PC-9 (cell line): ENCODE measurements at regions not wholly inside any gene's neighbourhood (a gene's known extent, or its start where the extent isn't known, plus 50 kb on each side); places are given as distances from the start of the nearest gene placed in this dataset.

Experiments
- BruUV-seq: library from RNA; stranded (reverse); fragments of 400-500 nt; replicated peaks from 2 replicates; lab custom pipeline; 2021; lab: Mats Ljungman, UMichigan
- CTCF ChIA-PET: fragments of 300-600 bp; sonication (Branson Sonifier 250); formaldehyde crosslinking; loops from one replicate; lab custom pipeline; 2022; ENCODE audit warnings: antibody characterized with exemption; lab: Charles Lee
- POLR2A ChIA-PET: fragments of 300-600 bp; sonication (Branson Sonifier 250); formaldehyde crosslinking; loops from one replicate; lab custom pipeline; 2022; ENCODE audit warnings: antibody characterized with exemption; ENCODE audit not compliant: unreplicated experiment; lab: Charles Lee
- DNase-seq, 2 experiments: peaks; one replicate each; pipeline versions ENCODE4 v3.0.0 to v3.0.0-alpha.2; 2015 to 2022; ENCODE audit warnings: mixed read lengths in 1 of 2
- H2AFZ ChIP-seq: fragments of 200-600 bp; sonication (generic); 2 replicates; pipeline ENCODE4 v1.8.1; 2017; ENCODE audit warnings: antibody characterized with exemption
- H3F3A ChIP-seq: fragments of 200-600 bp; sonication (generic); 2 replicates; pipeline ENCODE4 v1.8.1; 2017; ENCODE audit warnings: antibody characterized with exemption, mild to moderate bottlenecking, low read depth; ENCODE audit not compliant: insufficient read depth
- H3K27ac ChIP-seq: fragments of 200-600 bp; sonication (generic); 2 replicates; pipeline ENCODE4 v1.6.1; 2016; ENCODE audit warnings: mixed run types
- H3K27me3 ChIP-seq: fragments of 200-600 bp; sonication (generic); 2 replicates; pipeline ENCODE4 v1.6.1; 2016; ENCODE audit warnings: low read depth, mixed run types; ENCODE audit not compliant: insufficient read depth
- H3K36me3 ChIP-seq: fragments of 200-600 bp; sonication (generic); 2 replicates; pipeline ENCODE4 v1.6.1; 2016; ENCODE audit warnings: low read depth, mixed run types
- H3K4me1 ChIP-seq: fragments of 200-600 bp; sonication (generic); replicated peaks from 2 replicates; pipeline ENCODE4 v1.6.1; 2016; ENCODE audit warnings: mixed run types; ENCODE audit not compliant: insufficient read depth
- H3K4me2 ChIP-seq: fragments of 200-600 bp; sonication (generic); 2 replicates; pipeline ENCODE4 v1.6.1; 2017; ENCODE audit warnings: mixed run types
- H3K4me3 ChIP-seq: fragments of 200-600 bp; sonication (generic); 2 replicates; pipeline ENCODE4 v1.6.1; 2016; ENCODE audit warnings: mixed run types
- H3K79me2 ChIP-seq: fragments of 200-600 bp; sonication (generic); 2 replicates; pipeline ENCODE4 v1.6.1; 2017; ENCODE audit warnings: low read depth, mixed run types
- H3K9me2 ChIP-seq: fragments of 200-600 bp; sonication (generic); 2 replicates; pipeline ENCODE4 v1.8.1; 2017; ENCODE audit warnings: mild to moderate bottlenecking; ENCODE audit not compliant: insufficient read depth
- H3K9me3 ChIP-seq: fragments of 200-600 bp; sonication (generic); 2 replicates; pipeline ENCODE4 v1.8.1; 2016; ENCODE audit warnings: low read depth; ENCODE audit not compliant: insufficient read depth
- H4K20me1 ChIP-seq: fragments of 200-600 bp; sonication (generic); 2 replicates; pipeline ENCODE4 v1.8.1; 2017; ENCODE audit not compliant: insufficient read depth
- EZH2 ChIP-seq: fragments of 200-600 bp; sonication (generic); IDR thresholded peaks from 2 replicates; pipeline ENCODE4 v1.8.0; 2017; ENCODE audit warnings: antibody characterized with exemption, low read depth
- intact Hi-C: fragments of 100-400 bp; cut with micrococcal nuclease; formaldehyde crosslinking; loops from one replicate; pipeline ENCODE4 v1.10.0; 2022; ENCODE audit not compliant: unreplicated experiment
- TF ChIP-seq, protein P1 (sequence below): fragments of 200-600 bp; sonication (generic); conservative IDR thresholded peaks from 2 replicates; pipeline ENCODE4 v1.6.1; 2017; ENCODE audit warnings: mixed run types, antibody characterized with exemption, mild to moderate bottlenecking, moderate library complexity

DNA sequence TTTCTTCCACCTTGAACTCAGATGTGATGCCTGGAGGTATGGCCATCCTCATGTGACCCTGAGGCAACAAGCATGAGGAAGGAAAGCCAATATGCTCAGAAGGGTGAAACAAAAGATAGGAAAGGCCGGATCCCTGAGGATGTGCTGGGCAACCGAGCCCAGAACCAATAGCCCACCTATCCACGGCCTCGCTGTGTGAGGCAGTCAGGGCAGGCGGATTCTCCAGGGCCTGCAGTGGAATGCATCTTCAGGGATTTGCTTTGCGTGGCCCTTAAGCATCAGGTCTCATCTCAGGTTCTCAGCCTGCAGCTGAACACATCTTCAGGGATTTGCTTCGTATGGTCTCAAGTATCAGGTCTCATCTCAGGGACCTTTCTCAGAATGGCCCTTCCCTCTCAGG lies 139.8 kb downstream of the ANKRD60 start:
- no TSS peak for BruUV-seq
- TF ChIP-seq, protein P1, sequence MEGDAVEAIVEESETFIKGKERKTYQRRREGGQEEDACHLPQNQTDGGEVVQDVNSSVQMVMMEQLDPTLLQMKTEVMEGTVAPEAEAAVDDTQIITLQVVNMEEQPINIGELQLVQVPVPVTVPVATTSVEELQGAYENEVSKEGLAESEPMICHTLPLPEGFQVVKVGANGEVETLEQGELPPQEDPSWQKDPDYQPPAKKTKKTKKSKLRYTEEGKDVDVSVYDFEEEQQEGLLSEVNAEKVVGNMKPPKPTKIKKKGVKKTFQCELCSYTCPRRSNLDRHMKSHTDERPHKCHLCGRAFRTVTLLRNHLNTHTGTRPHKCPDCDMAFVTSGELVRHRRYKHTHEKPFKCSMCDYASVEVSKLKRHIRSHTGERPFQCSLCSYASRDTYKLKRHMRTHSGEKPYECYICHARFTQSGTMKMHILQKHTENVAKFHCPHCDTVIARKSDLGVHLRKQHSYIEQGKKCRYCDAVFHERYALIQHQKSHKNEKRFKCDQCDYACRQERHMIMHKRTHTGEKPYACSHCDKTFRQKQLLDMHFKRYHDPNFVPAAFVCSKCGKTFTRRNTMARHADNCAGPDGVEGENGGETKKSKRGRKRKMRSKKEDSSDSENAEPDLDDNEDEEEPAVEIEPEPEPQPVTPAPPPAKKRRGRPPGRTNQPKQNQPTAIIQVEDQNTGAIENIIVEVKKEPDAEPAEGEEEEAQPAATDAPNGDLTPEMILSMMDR, result no peak
- TF ChIP-seq EZH2, result no peak
- no peaks in the 10 kb centered on the region for H3K9me2 ChIP-seq
- no peak overlapping the region for H2AFZ ChIP-seq
- no peaks in the 10 kb centered on the region for H3K27me3 ChIP-seq
- ChIA-PET CTCF (interaction anchor here (0.7 kb wide), 1 partner anchor 74 kb away, joined by 3 read pairs; no protein-coding TSS in a partner anchor), POLR2A (no interaction called here)
- no peaks in the 10 kb centered on the region for H3K36me3 ChIP-seq
- H3F3A ChIP-seq, result no peaks in the 10 kb centered on the region; the same call in 1 of the 2 replicates
- H3K9me3 ChIP-seq, result no peaks in the 10 kb centered on the region
- H3K27ac ChIP-seq, result no peak overlapping the region
- intact Hi-C loops, result loop anchor here (10.0 kb wide), 1 partner anchor 274 kb away; no protein-coding TSS in a partner anchor
- H3K4me3 ChIP-seq, result no peak overlapping the region
- no peaks in the 10 kb centered on the region for H4K20me1 ChIP-seq
- H3K79me2 ChIP-seq, result no peaks in the 10 kb centered on the region
- no peak overlapping the region for H3K4me2 ChIP-seq
- H3K4me1 ChIP-seq, result 0 out of 2 replicates have a peak, but pooled peaks cover 9% of the 10 kb centered on the region
- no peak for DNase-seq

DNA sequence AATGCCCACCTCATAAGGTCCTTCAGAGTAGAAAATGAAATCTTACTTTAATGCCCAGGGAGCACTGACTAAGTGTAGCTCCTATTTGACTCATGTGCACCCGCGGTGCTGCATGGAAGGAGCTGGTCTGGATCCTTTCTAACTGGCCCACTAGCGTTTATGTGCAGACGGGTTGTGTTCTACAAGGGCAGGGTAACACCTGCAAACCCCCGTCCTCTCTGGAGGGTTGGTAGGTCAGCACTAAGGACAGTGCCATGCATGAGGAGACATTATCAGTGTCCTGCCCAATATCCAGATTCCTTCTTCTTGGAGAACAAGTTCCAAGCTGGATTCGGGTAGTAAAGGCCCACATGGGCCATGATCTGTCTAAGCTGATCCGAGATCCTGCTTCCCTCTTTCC lies 140.3 kb downstream of the ANKRD60 start:
- no peak overlapping the region for H3K4me2 ChIP-seq
- H3K4me1 ChIP-seq, result 0 out of 2 replicates have a peak, but pooled peaks cover 9% of the 10 kb centered on the region
- POLR2A ChIA-PET, result no interaction called here
- no peaks in the 10 kb centered on the region for H3K36me3 ChIP-seq
- H3K9me2 ChIP-seq, result no peaks in the 10 kb centered on the region
- H3K79me2 ChIP-seq, result no peaks in the 10 kb centered on the region
- H3K27me3 ChIP-seq, result no peaks in the 10 kb centered on the region
- no peaks in the 10 kb centered on the region for H4K20me1 ChIP-seq
- no peak overlapping the region for H3K27ac ChIP-seq
- no peak for DNase-seq
- no peaks in the 10 kb centered on the region; the same call in 1 of the 2 replicates for H3F3A ChIP-seq
- intact Hi-C loops, result loop anchor here (10.0 kb wide), 1 partner anchor 273 kb away; no protein-coding TSS in a partner anchor
- no peaks in the 10 kb centered on the region for H3K9me3 ChIP-seq
- no peak overlapping the region for H2AFZ ChIP-seq
- CTCF ChIA-PET, result interaction anchor here (0.7 to 1.2 kb wide), 3 partner anchors 14 to 381 kb away, joined by 3 to 4 read pairs (median 3); no protein-coding TSS in a partner anchor
- TF ChIP-seq EZH2, result no peak
- TF ChIP-seq, protein P1, result no peak
- BruUV-seq, result no TSS peak
- H3K4me3 ChIP-seq, result no peak overlapping the region

DNA sequence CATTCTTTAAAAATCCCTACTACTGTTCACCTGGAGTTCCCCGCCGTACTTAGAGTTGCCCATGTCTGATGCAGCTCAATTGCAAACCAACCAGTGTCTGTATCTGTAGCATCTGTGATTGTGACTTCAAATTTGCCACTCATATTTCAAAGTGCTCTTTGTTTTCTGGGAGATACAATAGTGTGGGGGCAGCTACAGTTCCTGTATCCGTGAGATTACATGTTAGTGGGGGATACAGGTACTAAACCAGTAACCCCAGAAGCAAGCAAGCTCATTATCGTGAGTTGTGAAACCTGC lies 140.9 kb downstream of the ANKRD60 start:
- no peak overlapping the region for H3K27ac ChIP-seq
- TF ChIP-seq, protein P1, result no peak; the same call in 1 of the 2 replicates
- TF ChIP-seq EZH2, result no peak
- no peaks in the 10 kb centered on the region; the same call in 1 of the 2 replicates for H3F3A ChIP-seq
- POLR2A ChIA-PET, result no interaction called here
- no peaks in the 10 kb centered on the region for H4K20me1 ChIP-seq
- H3K9me3 ChIP-seq, result no peaks in the 10 kb centered on the region
- CTCF ChIA-PET, result interaction anchor here (0.8 to 1.2 kb wide), 4 partner anchors 15 to 465 kb away, joined by 3 to 4 read pairs (median 4); no protein-coding TSS in a partner anchor
- H3K9me2 ChIP-seq, result no peaks in the 10 kb centered on the region
- no peak for DNase-seq
- H3K36me3 ChIP-seq, result no peaks in the 10 kb centered on the region
- H3K79me2 ChIP-seq, result no peaks in the 10 kb centered on the region
- H3K27me3 ChIP-seq, result no peaks in the 10 kb centered on the region
- BruUV-seq, result no TSS peak
- H3K4me1 ChIP-seq, result 0 out of 2 replicates have a peak, but pooled peaks cover 9% of the 10 kb centered on the region
- intact Hi-C loops, result loop anchor here (1.0 to 10.0 kb wide), 6 partner anchors 45 to 465 kb away; partner anchors contain the start of gene PMEPA1
- no peak overlapping the region for H3K4me2 ChIP-seq
- H2AFZ ChIP-seq, result no peak overlapping the region
- H3K4me3 ChIP-seq, result no peak overlapping the region
